Endodermal cell (in vitro differentiated cells): ENCODE measurements at regions not wholly inside any gene's neighbourhood (a gene's known extent, or its start where the extent isn't known, plus 50 kb on each side); places are given as distances from the start of the nearest gene placed in this dataset.

Experiments
- DNase-seq: peaks from one replicate; pipeline ENCODE4 v3.0.0-alpha.2; 2017
- H3K27ac ChIP-seq: 2 replicates; pipeline ENCODE4 v1.5.1; 2013; ENCODE audit warnings: mild to moderate bottlenecking, low read depth, low read length, moderate library complexity
- H3K27me3 ChIP-seq: 2 replicates; pipeline ENCODE4 v1.6.1; 2013; ENCODE audit warnings: mild to moderate bottlenecking, low read length, moderate library complexity; ENCODE audit not compliant: insufficient read depth, control insufficient read depth, poor library complexity, severe bottlenecking
- H3K36me3 ChIP-seq: 2 replicates; pipeline ENCODE4 v1.7.0; 2013; ENCODE audit warnings: mild to moderate bottlenecking, low read length, moderate library complexity; ENCODE audit not compliant: control insufficient read depth, insufficient read depth
- H3K4me1 ChIP-seq: one replicate; pipeline ENCODE4 v1.7.0; 2013; ENCODE audit warnings: low read length; ENCODE audit not compliant: control insufficient read depth, insufficient read depth
- H3K4me3 ChIP-seq: 2 replicates; pipeline ENCODE4 v1.5.1; 2013; ENCODE audit warnings: mild to moderate bottlenecking, low read length, moderate library complexity
- H3K9ac ChIP-seq: 2 replicates; pipeline ENCODE4 v1.6.1; 2013; ENCODE audit warnings: mild to moderate bottlenecking, low read length, moderate library complexity; ENCODE audit not compliant: poor library complexity, severe bottlenecking; ENCODE audit errors: extremely low read depth
- H3K9me3 ChIP-seq: 2 replicates; pipeline ENCODE4 v1.6.1; 2013; ENCODE audit warnings: mild to moderate bottlenecking, low read length, moderate library complexity; ENCODE audit not compliant: control insufficient read depth
- H3K27ac Mint-ChIP-seq: 2 replicates; pipeline ENCODE4 v1.8.0; 2020; ENCODE audit warnings: mixed read lengths
- H3K27me3 Mint-ChIP-seq: 2 replicates; pipeline ENCODE4 v1.8.0; 2021; ENCODE audit warnings: mild to moderate bottlenecking, mixed read lengths; ENCODE audit not compliant: insufficient read depth
- H3K36me3 Mint-ChIP-seq: 2 replicates; pipeline ENCODE4 v1.8.0; 2020; ENCODE audit warnings: low read depth, mixed read lengths
- H3K4me1 Mint-ChIP-seq: 2 replicates; pipeline ENCODE4 v1.8.0; 2020; ENCODE audit warnings: mixed read lengths
- H3K4me3 Mint-ChIP-seq: 2 replicates; pipeline ENCODE4 v1.8.0; 2020; ENCODE audit warnings: mild to moderate bottlenecking, moderate library complexity, mixed read lengths
- H3K9me3 Mint-ChIP-seq: 2 replicates; pipeline ENCODE4 v1.8.0; 2020; ENCODE audit warnings: mild to moderate bottlenecking, mixed read lengths
- CTCF ChIP-seq: fragments of 200-600 bp; sonication (generic); conservative IDR thresholded peaks from 2 replicates; pipeline ENCODE4 v1.5.0; 2021; ENCODE audit warnings: antibody characterized with exemption, mild to moderate bottlenecking
- WGBS, 2 experiments: methylation state at CpG; one replicate each; pipeline versions ENCODE4 v1.1.5 to v1.1.7; 2013; ENCODE audit warnings: missing lambda C conversion rate in 2 of 2, mixed read lengths in 1 of 2; ENCODE audit not compliant: insufficient coverage in 1 of 2, insufficient read length in 1 of 2; 5-methylcytosine and 5-hydroxymethylcytosine counted together

- WGBS, 2 experiments = 99 to 100% methylated on average over 2 of the region's 2 CpGs
- DNase-seq = no peak
- no peaks in the 10 kb centered on the region for H3K36me3 ChIP-seq
- H3K27me3 ChIP-seq = no peaks in the 10 kb centered on the region
- Mint-ChIP-seq H3K4me1 (no peaks in the 10 kb centered on the region), H3K4me3 (no peak overlapping the region), H3K9me3 (peaks cover 18% of the 10 kb centered on the region), H3K36me3 (no peaks in the 10 kb centered on the region), H3K27me3 (no peaks in the 10 kb centered on the region), H3K27ac (no peak overlapping the region)
- no peaks in the 10 kb centered on the region for H3K4me1 ChIP-seq
- TF ChIP-seq CTCF = no peak
- peaks cover 5% of the 10 kb centered on the region for H3K9me3 ChIP-seq
- H3K9ac ChIP-seq = no peak overlapping the region
- no peak overlapping the region for H3K27ac ChIP-seq
- no peak overlapping the region for H3K4me3 ChIP-seq
Observed at GRCh38 chr3:157805538-157805937, 300.7 kb downstream of the SHOX2 start.

GRCh38 chr3:157794771-157795170 lies 291.6 kb upstream of the VEPH1 start:
- no peaks in the 10 kb centered on the region for H3K36me3 Mint-ChIP-seq
- no peaks in the 10 kb centered on the region for H3K27me3 Mint-ChIP-seq
- no peak overlapping the region for H3K27ac Mint-ChIP-seq
- no peaks in the 10 kb centered on the region for H3K27me3 ChIP-seq
- H3K9ac ChIP-seq = no peak overlapping the region
- no peaks in the 10 kb centered on the region for H3K4me1 Mint-ChIP-seq
- TF ChIP-seq CTCF = no peak
- no peak overlapping the region for H3K27ac ChIP-seq
- H3K4me3 Mint-ChIP-seq = no peak overlapping the region
- peaks cover 9% of the 10 kb centered on the region for H3K9me3 Mint-ChIP-seq
- peaks cover 7% of the 10 kb centered on the region for H3K9me3 ChIP-seq
- H3K4me1 ChIP-seq = no peaks in the 10 kb centered on the region
- DNase-seq = no peak
- WGBS, 2 experiments = 100% methylated on average over 1 of the region's 1 CpG; no CpG with 5 or more reads in 1 of the 2 experiments
- no peak overlapping the region for H3K4me3 ChIP-seq
- no peaks in the 10 kb centered on the region for H3K36me3 ChIP-seq

GRCh38 chr3:157793745-157794144 lies 290.5 kb upstream of the VEPH1 start:
- Histone ChIP-seq H3K27me3 (no peaks in the 10 kb centered on the region), H3K4me1 (no peaks in the 10 kb centered on the region), H3K9ac (no peak overlapping the region), H3K36me3 (no peaks in the 10 kb centered on the region), H3K4me3 (no peak overlapping the region), H3K9me3 (peaks cover 1% of the 10 kb centered on the region), H3K27ac (no peak overlapping the region)
- Mint-ChIP-seq H3K36me3 (no peaks in the 10 kb centered on the region), H3K27ac (no peak overlapping the region), H3K27me3 (no peaks in the 10 kb centered on the region), H3K4me1 (no peaks in the 10 kb centered on the region), H3K4me3 (no peak overlapping the region), H3K9me3 (no peaks in the 10 kb centered on the region)
- 95 to 97% methylated on average over 7 to 9 of the region's 9 CpGs for WGBS, 2 experiments
- no peak for TF ChIP-seq CTCF
- DNase-seq = no peak
